Ovary (tissue), 3 donors: ENCODE measurements at regions not wholly inside any gene's neighbourhood (a gene's known extent, or its start where the extent isn't known, plus 50 kb on each side); places are given as distances from the start of the nearest gene placed in this dataset.

Experiments
- POLR2A ChIP-seq: fragments of 450-650 bp; IDR thresholded peaks from one replicate; pipeline ENCODE4 v1.6.1; 2017; ENCODE audit warnings: antibody characterized with exemption, mild to moderate bottlenecking, moderate library complexity
- TF ChIP-seq, protein P1 (sequence below), 3 donors: fragments of 450-650 bp in 2 of 3; fragments of 200-600 bp in 1 of 3; IDR thresholded peaks; one replicate each; pipeline versions ENCODE4 v1.5.1 to v1.8.0; 2016 to 2022; ENCODE audit warnings: antibody characterized with exemption in 3 of 3, mild to moderate bottlenecking in 1 of 3
- donor health status: DM: no; HTN: no; CAD: no.

- TF ChIP-seq, protein P1, sequence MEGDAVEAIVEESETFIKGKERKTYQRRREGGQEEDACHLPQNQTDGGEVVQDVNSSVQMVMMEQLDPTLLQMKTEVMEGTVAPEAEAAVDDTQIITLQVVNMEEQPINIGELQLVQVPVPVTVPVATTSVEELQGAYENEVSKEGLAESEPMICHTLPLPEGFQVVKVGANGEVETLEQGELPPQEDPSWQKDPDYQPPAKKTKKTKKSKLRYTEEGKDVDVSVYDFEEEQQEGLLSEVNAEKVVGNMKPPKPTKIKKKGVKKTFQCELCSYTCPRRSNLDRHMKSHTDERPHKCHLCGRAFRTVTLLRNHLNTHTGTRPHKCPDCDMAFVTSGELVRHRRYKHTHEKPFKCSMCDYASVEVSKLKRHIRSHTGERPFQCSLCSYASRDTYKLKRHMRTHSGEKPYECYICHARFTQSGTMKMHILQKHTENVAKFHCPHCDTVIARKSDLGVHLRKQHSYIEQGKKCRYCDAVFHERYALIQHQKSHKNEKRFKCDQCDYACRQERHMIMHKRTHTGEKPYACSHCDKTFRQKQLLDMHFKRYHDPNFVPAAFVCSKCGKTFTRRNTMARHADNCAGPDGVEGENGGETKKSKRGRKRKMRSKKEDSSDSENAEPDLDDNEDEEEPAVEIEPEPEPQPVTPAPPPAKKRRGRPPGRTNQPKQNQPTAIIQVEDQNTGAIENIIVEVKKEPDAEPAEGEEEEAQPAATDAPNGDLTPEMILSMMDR (IDR thresholded peaks at IDR 0.05): no peak
- TF ChIP-seq POLR2A: no peak
Observed at GRCh38 chr7:119177863-119178262, 953.4 kb downstream of the ANKRD7 start.
